ENCODE measurements at regions not wholly inside any gene's neighbourhood (a gene's known extent, or its start where the extent isn't known, plus 50 kb on each side); places are given as distances from the start of the nearest gene placed in this dataset.
"Not testable (repeated sequence)": the region's sequence is repeated elsewhere in the genome, so short reads cannot be mapped to it uniquely, and the experiment has no call there.

DNA sequence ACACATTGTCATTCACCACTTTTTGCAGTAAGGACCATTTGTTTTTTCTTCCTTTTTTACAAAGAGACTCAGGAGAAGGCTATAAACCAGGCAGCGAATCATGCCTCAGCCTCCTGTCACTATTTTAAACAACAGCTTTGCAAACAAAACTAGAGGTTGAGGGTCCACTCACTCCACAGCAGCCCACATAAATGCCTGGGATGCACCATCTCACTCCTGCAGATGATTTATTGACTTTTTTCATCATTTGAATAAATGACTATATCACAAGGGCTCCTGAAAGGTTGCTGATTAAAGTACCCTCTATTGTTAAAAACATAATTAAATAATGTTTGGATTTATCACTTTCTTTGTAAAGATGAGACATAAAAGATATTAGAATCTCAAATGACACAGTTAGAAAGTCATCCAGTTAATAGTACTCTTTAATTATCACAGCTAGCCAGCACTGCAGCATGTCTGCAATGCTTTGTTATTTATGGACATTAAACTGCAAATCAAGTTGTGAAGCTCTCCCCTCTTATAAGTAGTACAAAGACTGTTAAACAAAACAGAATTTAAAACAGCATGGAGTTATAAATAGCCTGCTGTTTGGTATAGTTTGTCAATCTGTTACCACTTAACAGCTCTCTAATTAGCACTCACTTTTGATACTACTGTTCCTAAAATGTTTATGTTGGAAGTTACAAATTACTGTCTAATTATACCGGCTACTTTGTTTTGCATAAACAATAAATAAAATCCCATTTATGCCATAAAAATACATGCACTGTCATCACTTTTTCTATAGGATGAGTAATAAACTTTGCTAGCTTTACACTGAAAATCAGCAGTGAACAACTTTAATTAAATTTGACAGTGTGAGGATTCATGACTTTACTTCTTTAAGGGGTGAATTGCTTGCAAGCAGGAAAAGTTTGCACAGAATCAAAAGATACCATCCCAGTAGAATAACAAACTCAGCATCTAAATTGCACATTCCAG lies 853.2 kb downstream of the UQCRFS1 start:
- DNase-seq (ENCODE audit: low spot score), result no peak

DNA sequence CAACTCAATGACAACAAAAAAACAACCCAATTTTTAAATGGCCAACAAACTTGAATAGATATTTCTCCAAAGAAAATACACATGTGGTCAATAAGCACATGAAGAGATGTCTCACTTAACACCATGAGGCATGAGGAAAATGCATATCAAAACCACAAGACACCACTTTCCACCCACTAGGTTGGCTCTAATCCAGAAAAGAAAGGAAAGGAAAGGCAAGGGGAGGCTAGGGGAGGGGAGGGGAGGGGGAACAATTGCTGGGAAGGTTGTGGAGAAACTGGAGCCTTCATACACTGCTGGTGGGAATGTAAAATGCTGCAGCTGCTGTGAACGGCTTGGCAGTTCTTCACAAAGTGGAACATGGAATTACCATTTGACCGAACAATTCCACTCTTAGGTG lies 854.3 kb downstream of the UQCRFS1 start:
- DNase-seq (ENCODE audit: low spot score), result no peak

DNA sequence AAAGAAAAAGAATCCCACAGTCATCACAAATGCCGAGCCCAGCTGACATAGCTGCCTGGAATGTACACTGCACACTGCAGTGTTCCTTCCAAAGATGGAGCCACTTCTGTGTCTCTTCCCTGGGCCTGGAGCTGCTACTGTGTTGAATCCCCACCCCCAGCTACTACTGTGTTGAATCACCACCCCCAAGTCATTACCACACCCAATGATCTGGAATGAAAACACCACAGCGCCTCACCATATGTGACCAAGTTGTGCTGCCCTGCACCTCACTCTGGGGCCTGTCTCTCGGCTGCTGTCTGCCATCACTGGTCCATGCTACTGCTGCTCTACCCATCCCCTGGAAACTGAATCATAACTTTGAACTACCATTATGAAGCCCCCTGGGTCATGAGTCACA lies 861.2 kb downstream of the UQCRFS1 start:
- DNase-seq (ENCODE audit: low spot score), result no peak

DNA sequence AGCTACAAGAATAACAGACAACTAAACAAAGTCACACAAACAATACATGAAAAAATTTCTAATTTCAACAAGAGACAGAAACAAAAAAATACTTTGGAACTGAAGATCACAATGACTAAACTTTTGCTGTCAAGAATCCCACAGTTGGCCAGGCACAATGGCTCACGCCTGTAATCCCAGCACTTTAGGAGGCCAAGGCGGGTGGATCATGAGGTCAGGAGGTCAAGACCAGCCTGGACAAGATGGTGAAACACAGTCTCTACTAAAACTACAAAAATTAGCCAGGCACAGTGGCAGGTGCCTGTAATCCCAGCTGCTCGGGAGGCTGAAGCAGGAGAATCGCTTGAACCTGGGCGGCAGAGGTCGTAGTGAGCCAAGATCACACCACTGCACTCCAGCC lies 861.6 kb downstream of the UQCRFS1 start:
- not testable (repeated sequence) for DNase-seq (ENCODE audit: low spot score)

DNA sequence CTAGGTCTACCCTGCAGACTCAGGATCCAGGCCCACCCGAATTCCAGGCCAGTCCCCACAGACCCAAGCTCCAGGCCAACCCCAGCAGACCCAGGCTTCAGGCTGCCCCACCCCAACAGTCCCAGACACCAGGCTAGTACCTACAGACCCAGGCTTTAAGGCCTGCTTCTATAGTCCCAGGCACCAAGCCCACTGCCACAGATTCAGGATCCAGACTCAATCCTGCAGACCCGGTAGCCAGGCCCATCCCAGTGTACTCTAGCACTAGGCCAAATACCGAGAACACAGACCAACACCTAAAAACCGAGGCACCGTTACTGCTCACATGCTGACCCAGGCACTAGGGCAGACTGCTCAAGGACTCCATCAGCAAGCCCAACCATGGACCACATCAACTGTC lies 862.3 kb downstream of the UQCRFS1 start:
- DNase-seq (ENCODE audit: low spot score), result no peak

DNA sequence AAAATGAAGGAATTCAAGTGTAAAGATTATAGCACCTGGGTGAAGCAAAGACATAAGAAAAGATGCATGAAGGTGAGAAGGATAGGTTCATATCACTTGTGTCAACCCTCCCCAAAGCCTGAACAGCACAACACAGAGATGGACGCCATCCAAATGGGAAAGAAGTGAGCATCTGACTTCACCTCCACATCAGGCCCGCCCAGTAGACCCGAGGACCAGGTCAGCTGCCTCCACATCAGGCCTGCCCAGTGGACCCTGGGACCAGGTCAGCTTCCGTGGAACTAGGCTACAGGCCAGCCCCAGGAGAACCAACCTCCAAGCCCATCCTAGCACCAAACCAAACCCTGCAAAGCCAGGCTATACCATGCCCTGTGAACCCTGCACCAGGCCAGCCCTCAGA lies 862.9 kb downstream of the UQCRFS1 start:
- no peak for DNase-seq (ENCODE audit: low spot score)

DNA sequence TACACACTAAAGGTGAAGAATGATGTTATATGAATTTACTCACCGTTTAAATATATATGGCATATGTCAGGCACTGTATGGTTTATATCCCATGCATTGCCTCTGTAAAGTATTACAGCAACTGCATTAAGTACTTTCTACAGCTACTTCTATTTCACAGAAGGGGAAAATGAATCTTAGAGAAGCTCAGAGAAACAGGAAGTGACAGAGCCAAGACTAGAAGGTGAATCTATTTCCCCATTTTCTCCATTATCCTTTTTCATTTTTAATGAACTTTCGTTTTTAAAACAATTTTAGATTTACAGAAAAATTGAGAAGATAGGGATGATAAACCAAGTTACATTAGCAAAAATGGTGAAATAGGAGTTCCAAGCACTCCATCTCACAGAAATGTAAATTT lies 863.3 kb downstream of the UQCRFS1 start:
- no peak for DNase-seq (ENCODE audit: low spot score)

DNA sequence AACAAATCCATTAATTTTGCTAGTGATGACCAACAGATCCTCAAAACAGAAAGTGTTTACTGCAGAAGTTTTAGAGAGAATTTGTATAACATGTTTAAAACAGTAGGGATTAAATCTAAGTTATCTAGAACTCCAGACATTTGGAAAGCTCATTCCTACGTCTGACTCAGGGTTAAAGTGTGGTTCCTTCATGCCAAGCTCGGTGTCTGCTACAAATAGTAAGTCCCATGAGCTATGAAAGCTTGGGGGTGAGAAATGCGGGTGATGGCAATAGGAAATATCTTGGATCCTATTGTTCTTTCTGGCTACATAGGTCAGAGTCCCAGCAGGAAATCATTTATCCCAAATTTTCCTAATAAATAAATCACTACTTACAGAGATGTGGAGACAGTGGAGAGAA lies 867.1 kb downstream of the UQCRFS1 start:
- no peak for DNase-seq (ENCODE audit: low spot score)

DNA sequence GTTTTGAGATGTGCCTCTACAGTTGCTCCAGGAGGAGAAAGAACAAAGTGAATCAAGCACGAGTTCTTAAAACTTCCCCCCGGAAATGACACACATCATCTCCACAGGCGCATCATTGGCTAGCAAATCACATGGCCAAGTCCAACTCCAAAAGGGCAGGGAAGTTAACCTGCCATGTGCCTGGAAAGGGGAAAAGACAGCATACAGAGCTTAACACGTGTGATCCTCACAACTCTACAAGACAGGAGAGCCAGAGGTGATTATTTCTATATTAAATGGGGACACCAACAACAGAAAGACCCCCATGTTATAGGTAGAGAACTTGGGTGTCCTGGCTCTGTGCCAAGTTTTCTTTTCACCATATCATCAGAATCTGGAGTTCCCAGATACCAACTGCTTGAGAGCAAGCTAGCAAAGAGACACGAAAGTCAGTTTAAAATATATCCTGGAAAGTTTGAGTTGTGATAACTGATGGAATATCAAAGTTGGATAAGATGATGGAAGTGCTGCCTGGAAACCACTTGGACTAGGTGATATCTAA lies 871.1 kb downstream of the UQCRFS1 start:
- no peak for DNase-seq (ENCODE audit: low spot score)

DNA sequence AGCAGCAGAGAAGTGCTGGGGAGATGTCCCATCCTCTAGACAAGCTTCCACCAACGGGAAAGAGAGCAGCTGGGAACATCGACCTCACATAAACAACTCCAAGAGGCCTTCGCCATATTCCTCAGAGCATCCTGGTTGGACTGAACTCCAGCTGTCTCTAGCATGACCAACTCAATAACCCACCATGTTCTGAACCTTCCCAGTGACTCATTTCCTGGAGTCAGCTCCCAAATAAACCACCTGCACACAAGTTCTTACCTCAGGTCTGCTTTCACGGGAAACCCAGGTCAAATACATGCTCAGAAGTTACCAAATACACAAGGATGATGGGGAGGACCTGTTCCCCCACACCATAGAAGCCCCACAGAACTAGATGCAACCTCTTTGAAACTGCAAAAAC lies 878.5 kb downstream of the UQCRFS1 start:
- no peak for DNase-seq (ENCODE audit: low spot score)

DNA sequence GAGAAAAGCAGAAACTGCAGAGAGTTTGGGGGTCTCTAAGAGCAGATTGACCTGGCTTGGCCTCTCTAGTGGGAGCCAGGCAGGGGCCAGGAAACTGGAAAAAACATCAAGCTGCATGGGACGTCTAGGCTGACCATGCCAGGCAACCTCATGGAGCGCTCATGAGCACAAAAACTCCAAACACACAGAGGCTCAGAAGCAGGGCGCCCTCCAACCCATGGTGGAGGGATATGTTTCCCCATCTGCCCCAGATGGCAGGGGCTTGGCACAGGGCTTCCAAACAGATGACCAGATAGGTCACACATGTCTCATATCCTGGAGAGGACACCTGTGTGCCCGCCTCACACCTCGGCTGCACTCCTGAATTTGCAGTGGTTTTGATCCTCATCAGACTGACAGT lies 879.0 kb downstream of the UQCRFS1 start:
- no peak for DNase-seq (ENCODE audit: low spot score)

DNA sequence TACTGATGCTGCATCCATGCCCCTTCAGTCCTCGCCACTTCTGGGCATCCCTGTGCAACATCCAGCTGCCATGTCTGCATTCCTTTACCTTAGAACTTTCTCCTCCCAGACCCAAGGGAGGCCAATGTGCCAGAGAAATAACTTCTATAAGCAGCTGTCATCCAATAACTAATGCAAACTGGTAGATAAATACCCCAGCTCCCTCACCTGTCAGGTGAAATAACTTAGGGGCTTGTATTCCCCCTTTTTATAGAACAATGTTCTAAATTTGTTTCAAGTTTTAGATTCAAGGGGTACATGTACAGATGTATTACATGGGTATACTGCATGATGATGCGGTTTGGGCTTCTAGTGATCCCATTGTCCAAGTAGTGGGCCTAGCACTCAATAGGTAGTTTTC lies 880.1 kb downstream of the UQCRFS1 start:
- no peak for DNase-seq (ENCODE audit: low spot score)

DNA sequence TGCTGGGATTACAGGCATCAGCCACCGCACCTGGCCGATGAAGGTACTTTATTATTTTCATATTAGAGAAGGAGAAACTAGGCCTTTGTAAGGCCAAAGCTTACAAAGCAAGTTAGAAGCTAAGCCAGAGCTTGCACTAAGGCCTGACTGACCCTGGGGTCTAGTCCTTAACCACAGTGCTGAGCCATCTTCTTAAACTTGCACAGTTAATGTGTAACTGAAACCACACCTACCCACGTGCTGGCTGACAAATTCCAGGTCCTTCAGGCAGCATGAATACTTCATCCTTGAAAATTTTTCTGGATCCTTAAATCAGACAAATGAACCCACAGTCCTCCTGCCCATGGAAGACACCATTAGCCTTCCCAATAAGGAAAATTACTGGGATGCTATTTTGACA lies 880.6 kb downstream of the UQCRFS1 start:
- no peak for DNase-seq (ENCODE audit: low spot score)

DNA sequence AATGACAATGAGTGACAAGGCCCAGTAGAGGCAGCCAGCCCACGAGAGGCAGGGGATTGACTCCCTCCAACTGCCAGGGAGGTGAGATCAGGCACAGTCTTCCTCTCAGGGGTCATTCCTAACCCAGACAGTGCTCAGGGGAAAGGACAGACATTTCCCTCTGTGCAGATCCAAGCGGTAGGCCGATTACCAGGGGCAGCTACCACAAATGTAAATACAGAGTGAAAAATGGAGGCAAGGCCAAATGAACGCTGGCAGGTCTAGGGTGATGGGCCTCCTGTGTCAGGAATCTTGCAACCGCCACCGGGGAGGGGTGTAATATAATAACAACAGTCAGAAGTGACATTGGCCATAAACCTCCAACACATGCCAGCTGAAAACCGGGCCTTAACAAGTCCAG lies 881.4 kb downstream of the UQCRFS1 start:
- DNase-seq (ENCODE audit: low spot score), result no peak

DNA sequence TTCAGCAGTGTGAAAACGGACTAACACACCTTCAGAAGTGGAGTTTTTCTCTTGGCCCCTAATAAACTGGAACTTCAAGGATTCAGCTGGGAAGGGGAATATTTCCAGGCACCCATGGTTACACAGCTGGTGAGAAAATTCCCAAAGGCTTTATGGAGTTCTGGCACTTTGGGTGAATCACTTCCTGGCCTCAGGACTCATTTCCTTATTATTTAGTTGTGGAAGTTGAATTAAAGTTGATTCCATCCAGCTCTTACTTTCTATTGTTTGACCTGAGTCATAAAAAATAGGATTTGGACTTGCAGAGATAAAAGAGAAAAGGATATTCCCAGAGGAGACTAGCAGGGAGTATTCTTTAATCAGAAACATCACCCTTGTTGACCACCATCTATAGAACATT lies 882.1 kb downstream of the UQCRFS1 start:
- no peak for DNase-seq (ENCODE audit: low spot score)

DNA sequence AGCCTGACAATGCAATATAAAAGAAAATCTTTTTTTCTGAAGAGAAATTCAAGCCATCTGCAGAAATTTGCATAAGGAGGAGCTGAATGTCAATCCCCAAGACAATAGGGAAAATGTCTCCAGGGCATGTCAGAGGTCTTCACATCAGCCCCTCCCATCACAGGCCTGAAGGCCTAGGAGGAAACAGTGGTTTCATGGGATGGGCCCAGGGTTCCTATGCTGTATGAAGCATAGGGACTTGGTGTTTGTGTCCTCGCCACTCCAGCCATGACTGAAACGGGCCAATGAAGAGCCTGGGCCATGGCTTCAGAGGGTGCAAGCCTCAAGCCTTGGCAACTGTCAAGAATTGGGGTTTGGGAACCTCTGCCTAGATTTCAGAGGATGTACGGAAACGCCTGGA lies 883.5 kb downstream of the UQCRFS1 start:
- no peak for DNase-seq (ENCODE audit: low spot score)

DNA sequence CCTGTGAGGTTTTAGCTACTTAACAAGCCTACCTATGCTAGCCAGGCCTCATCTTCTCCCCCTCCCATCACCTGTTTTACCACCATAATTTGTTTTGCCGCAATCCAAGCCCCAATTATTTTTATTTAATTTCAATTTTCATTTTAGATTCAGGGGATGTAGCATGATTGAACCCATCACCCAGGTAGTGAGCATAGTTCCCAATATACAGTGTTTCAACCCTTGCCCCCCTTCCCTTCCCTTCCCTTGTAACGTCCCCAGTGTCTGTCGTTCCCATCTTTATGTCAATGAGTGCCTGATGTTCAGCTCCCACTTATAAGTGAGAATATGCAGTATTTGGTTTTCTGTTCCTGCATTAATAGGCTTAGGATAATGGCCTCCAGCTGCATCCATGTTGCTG lies 885.0 kb downstream of the UQCRFS1 start:
- DNase-seq (ENCODE audit: low spot score), result no peak

DNA sequence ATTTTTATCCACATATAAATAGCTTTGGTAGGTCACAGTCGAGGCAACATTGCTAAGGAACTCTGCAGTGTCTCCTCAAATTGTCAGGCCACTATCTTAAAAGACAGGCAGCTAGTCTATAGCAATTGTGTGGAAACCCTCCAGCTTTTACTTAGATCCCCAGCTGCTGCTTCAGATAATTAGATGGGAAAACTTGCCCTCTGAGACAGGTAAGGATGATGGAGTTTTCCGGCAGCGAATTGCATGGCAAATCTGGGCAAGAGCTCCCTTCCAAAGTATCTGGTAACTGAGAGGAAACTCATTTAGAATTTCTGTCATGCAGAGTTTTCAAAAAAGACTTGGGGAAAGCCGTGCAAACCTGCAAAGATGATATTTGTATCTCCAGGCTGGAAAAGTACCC lies 886.2 kb downstream of the UQCRFS1 start:
- DNase-seq (ENCODE audit: low spot score), result no peak

DNA sequence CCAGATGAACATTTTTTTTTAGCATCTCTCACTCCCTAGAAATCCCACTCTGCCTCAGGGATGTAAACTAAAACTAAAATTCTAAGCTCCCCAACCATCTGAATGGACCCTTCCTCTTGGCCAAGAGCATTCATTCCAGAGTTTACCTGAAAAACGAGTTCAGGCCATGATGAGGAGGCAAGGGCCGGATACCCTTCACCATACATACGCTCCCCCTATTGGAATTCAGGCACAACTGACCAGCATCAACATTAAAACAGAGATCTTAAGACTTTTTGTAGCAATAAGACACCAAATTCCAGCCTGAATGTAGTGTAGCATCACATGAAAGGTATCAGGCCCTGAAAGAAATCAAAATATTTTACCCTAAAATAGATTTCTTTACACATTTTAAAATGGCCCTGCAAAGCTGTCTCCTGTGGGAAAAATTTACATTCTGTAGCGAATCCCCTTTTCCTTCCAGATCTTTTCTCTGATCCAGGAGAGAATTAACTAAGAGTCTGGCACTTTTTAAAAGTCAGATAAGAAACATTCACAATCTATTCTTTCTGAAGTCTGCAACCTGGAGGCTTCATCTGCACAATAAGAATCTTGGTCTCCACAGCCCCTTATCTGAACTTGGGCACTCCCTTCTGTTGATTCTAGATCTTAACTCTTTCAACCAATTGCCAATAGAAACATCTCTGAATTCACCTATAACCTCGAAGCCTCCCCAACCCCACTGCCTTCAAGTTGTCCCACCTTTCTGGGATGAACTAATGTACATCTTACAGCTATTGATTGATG lies 888.5 kb downstream of the UQCRFS1 start:
- no peak for DNase-seq (ENCODE audit: low spot score)

DNA sequence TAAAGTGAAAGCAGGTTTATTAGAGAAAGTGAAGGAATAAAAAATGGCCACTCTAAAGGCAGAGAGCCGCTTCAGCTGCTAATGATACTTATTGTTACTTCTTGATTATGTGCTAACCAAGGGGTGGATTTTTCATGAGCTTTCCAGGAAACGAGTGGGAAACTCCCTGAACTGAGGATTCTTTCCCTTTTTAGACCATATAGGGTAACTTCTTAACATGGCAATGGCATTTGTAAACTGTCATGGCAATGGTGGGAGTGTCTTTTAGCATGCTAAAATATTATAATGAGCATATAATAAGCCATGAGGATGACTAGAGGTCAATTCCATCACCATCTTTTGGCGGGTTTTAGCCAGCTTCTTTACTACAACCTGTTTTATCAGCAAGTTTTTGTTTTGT lies 890.0 kb downstream of the UQCRFS1 start:
- DNase-seq (ENCODE audit: low spot score), result no peak

DNA sequence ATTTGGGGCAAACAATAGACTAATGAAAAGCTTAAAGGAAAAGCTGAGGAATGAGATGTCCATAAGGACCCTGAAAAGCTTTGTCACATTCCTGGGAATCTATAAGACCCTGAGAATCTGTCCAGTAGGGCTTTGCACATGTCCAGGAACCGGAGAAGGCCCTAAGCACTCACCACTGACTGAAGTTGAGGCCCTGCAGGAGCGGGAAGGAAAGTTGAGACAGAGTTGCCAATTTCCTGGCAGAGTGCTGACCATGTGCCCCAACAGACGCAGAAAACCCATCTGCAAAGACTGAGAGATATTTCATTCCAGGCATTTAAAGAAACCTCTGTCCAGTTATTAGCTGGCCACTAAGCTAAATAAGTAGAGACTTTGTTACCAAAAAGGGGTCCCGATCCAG lies 890.5 kb downstream of the UQCRFS1 start:
- no peak for DNase-seq (ENCODE audit: low spot score)

DNA sequence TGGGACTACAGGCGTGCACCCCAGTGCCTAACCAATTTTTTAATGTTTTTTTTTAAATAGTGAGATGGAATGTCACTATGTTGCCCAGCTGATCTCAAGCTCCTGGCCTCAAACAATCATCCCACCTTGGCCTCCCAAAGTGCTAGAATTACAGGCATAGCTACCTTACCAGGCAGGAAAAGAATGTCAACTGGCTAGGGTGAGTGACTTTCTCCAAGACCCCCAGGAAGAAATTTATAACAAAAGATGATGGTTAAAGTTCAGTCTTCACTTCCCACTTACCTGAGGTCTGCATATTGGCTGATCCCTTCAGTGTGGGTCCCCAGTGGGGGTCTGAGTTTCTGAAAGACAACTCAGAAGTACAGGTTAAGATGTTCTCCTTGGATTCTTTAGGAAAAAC lies 893.0 kb downstream of the UQCRFS1 start:
- DNase-seq (ENCODE audit: low spot score), result no peak

DNA sequence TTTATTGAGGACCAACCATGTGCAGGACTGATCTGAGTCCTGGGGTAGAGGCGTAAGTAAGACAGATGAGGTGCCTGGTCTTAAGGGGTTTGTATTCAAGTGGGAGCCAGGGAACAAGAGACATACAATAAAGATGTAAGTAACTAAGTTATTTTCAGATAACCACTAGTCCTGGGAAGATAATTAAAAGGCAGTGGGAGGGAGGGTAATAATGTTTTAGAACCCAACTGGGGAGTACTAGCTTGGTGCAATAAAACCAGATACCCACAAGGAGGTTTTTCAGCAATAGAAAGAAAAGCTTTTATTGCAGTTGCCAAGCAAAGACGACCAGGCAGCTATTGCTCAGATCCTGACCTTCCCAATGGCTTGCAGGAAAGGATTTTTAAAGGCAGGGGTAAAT lies 893.7 kb downstream of the UQCRFS1 start:
- DNase-seq (ENCODE audit: low spot score), result no peak
